DND-41 (cell line): ENCODE measurements at regions not wholly inside any gene's neighbourhood (a gene's known extent, or its start where the extent isn't known, plus 50 kb on each side); places are given as distances from the start of the nearest gene placed in this dataset.

Experiments
- ATAC-seq: fragments of 200-7000 bp; cut with Tn5 transposase; 3 replicates; pipeline ENCODE4 v1.9.1; 2021; ENCODE audit warnings: low read depth; ENCODE audit not compliant: insufficient read depth
- DNase-seq: peaks from one replicate; pipeline ENCODE4 v3.0.0-alpha.2; 2020
- H2AFZ ChIP-seq: 2 replicates; pipeline ENCODE4 v1.6.0; 2012; ENCODE audit warnings: low read depth, low read length
- H3K27ac ChIP-seq: 2 replicates; pipeline ENCODE4 v1.5.1; 2012; ENCODE audit warnings: low read length, inconsistent platforms
- H3K27me3 ChIP-seq: fragments of 200-600 bp; sonication (generic); 2 replicates; pipeline ENCODE4 v1.6.0; 2012; ENCODE audit warnings: low read length, mild to moderate bottlenecking, inconsistent platforms; ENCODE audit not compliant: insufficient read depth, poor library complexity
- H3K36me3 ChIP-seq: 2 replicates; pipeline ENCODE4 v1.5.1; 2012; ENCODE audit warnings: low read length, inconsistent platforms; ENCODE audit not compliant: insufficient read depth
- H3K4me1 ChIP-seq: 2 replicates; pipeline ENCODE4 v1.5.1; 2012; ENCODE audit warnings: mild to moderate bottlenecking, low read length; ENCODE audit not compliant: insufficient read depth
- H3K4me2 ChIP-seq: 2 replicates; pipeline ENCODE4 v1.6.0; 2012; ENCODE audit warnings: mild to moderate bottlenecking, moderate library complexity, low read length, inconsistent platforms; ENCODE audit not compliant: insufficient read depth
- H3K4me3 ChIP-seq, 2 experiments: fragments of 200-600 bp in 1 of 2; shearing (Covaris generic) in 1 of 2; 2 replicates each; pipeline ENCODE4 v1.5.1; 2012 to 2016; ENCODE audit warnings: inconsistent platforms in 2 of 2, low read length in 2 of 2, mild to moderate bottlenecking in 2 of 2, low read depth in 1 of 2, moderate library complexity in 1 of 2
- H3K79me2 ChIP-seq: 2 replicates; pipeline ENCODE4 v1.6.0; 2012; ENCODE audit warnings: low read length, inconsistent platforms; ENCODE audit not compliant: insufficient read depth
- H3K9ac ChIP-seq: 2 replicates; pipeline ENCODE4 v1.6.0; 2012; ENCODE audit warnings: low read depth, mild to moderate bottlenecking, inconsistent platforms, low read length, moderate library complexity
- H3K9me3 ChIP-seq: 2 replicates; pipeline ENCODE4 v1.5.1; 2012; ENCODE audit warnings: low read length, moderate library complexity, mild to moderate bottlenecking, inconsistent platforms; ENCODE audit not compliant: insufficient read depth, severe bottlenecking
- H4K20me1 ChIP-seq: 2 replicates; pipeline ENCODE4 v1.6.0; 2012; ENCODE audit warnings: low read length; ENCODE audit not compliant: insufficient read depth
- CTCF ChIP-seq: IDR thresholded peaks from 2 replicates; pipeline ENCODE4 v1.5.1; 2012; ENCODE audit warnings: borderline replicate concordance, low read length, moderate library complexity, mild to moderate bottlenecking; ENCODE audit not compliant: poor library complexity, severe bottlenecking; ENCODE audit errors: extremely low read depth
- EZH2 ChIP-seq: IDR thresholded peaks from 3 replicates; pipeline ENCODE4 v1.6.1; 2012; ENCODE audit warnings: borderline replicate concordance, low read depth, mild to moderate bottlenecking, moderate library complexity, low read length, inconsistent platforms; ENCODE audit not compliant: severe bottlenecking

- Histone ChIP-seq H3K9ac (no peak overlapping the region), H3K27me3 (peaks cover 9% of the 10 kb centered on the region), H3K4me2 (no peak overlapping the region), H3K9me3 (no peaks in the 10 kb centered on the region), H4K20me1 (no peaks in the 10 kb centered on the region), H3K4me3 (no peak overlapping the region), H3K4me1 (no peaks in the 10 kb centered on the region), H2AFZ (no peak overlapping the region), H3K27ac (no peak overlapping the region), H3K79me2 (no peaks in the 10 kb centered on the region), H3K36me3 (no peaks in the 10 kb centered on the region)
- no peak for TF ChIP-seq EZH2
- DNase-seq (no peak), ATAC-seq (no peak)
Measured at GRCh38 chr16:82452004-82452756, 174.6 kb upstream of the CDH13 start.

GRCh38 chr16:82451449-82451848, 175.3 kb upstream of the CDH13 start:
- Histone ChIP-seq H3K9ac (no peak overlapping the region), H3K4me2 (no peak overlapping the region), H2AFZ (no peak overlapping the region), H3K36me3 (no peaks in the 10 kb centered on the region), H3K27ac (no peak overlapping the region), H3K4me1 (no peaks in the 10 kb centered on the region), H4K20me1 (no peaks in the 10 kb centered on the region), H3K9me3 (no peaks in the 10 kb centered on the region), H3K4me3 (no peak overlapping the region), H3K27me3 (peaks cover 9% of the 10 kb centered on the region), H3K79me2 (no peaks in the 10 kb centered on the region)
- DNase-seq, result no peak
- no peak for TF ChIP-seq CTCF
- TF ChIP-seq EZH2, result no peak
- no peak for ATAC-seq

- no peaks in the 10 kb centered on the region for H4K20me1 ChIP-seq
- H3K36me3 ChIP-seq, result no peaks in the 10 kb centered on the region
- H3K4me1 ChIP-seq, result no peaks in the 10 kb centered on the region
- H3K9ac ChIP-seq, result no peak overlapping the region
- H3K27me3 ChIP-seq, result peaks cover 8% of the 10 kb centered on the region
- H3K9me3 ChIP-seq, result no peaks in the 10 kb centered on the region
- H3K79me2 ChIP-seq, result no peaks in the 10 kb centered on the region
- TF ChIP-seq EZH2 (no peak), CTCF (no peak)
- no peak for DNase-seq
- H2AFZ ChIP-seq, result no peak overlapping the region
- ATAC-seq, result no peak
- H3K4me2 ChIP-seq, result no peak overlapping the region
- no peak overlapping the region for H3K27ac ChIP-seq
- H3K4me3 ChIP-seq, result no peak overlapping the region
Measured at GRCh38 chr16:82440336-82440735, 186.4 kb upstream of the CDH13 start.

GRCh38 chr16:82439678-82440293, 187.0 kb upstream of the CDH13 start:
- Histone ChIP-seq H2AFZ (no peak overlapping the region), H3K4me2 (no peak overlapping the region), H3K36me3 (no peaks in the 10 kb centered on the region), H3K9me3 (no peaks in the 10 kb centered on the region), H4K20me1 (no peaks in the 10 kb centered on the region), H3K4me3 (no peak overlapping the region), H3K79me2 (no peaks in the 10 kb centered on the region), H3K4me1 (no peaks in the 10 kb centered on the region), H3K9ac (no peak overlapping the region), H3K27me3 (peaks cover 8% of the 10 kb centered on the region), H3K27ac (no peak overlapping the region)
- peak; percentile 7 for DNase-seq
- peak; percentile 55; the same call in 1 of the 3 replicates for ATAC-seq
- TF ChIP-seq CTCF (peak; percentile 63), EZH2 (no peak)
